Panc1 (cell line): ENCODE measurements at regions not wholly inside any gene's neighbourhood (a gene's known extent, or its start where the extent isn't known, plus 50 kb on each side); places are given as distances from the start of the nearest gene placed in this dataset.

Experiments used
- ATAC-seq: fragments of 200-7000 bp; cut with Tn5 transposase; 2 replicates; pipeline ENCODE4 v1.9.1; 2020; ENCODE audit warnings: mild to moderate bottlenecking, moderate library complexity
- BruUV-seq: library from RNA; stranded (reverse); fragments of 400-500 nt; replicated peaks from 2 replicates; lab custom pipeline; 2021; lab: Mats Ljungman, UMichigan
- CTCF ChIA-PET: fragments of 300-600 bp; sonication (Branson Sonifier 250); formaldehyde crosslinking; loops from one replicate; lab custom pipeline; 2022; ENCODE audit warnings: antibody characterized with exemption; lab: Charles Lee
- POLR2A ChIA-PET: fragments of 300-600 bp; sonication (Branson Sonifier 250); formaldehyde crosslinking; loops from one replicate; lab custom pipeline; 2022; ENCODE audit warnings: antibody characterized with exemption; lab: Charles Lee
- DNase-seq: peaks from one replicate; pipeline ENCODE4 v3.0.0-alpha.2; 2010; ENCODE audit warnings: low read depth, low spot score
- H3K27ac ChIP-seq: 2 replicates; pipeline ENCODE4 v1.5.1; 2011; ENCODE audit warnings: mild to moderate bottlenecking, low read length, inconsistent platforms
- H3K27me3 ChIP-seq: fragments of 200-500 bp; sonication (Bioruptor generic); 2 replicates; pipeline ENCODE4 v1.6.0; 2014; ENCODE audit warnings: low read length, inconsistent platforms; ENCODE audit not compliant: control insufficient read depth, insufficient read depth
- H3K36me3 ChIP-seq: fragments of 200-500 bp; sonication (Bioruptor generic); 2 replicates; pipeline ENCODE4 v1.5.1; 2014; ENCODE audit warnings: inconsistent platforms, mild to moderate bottlenecking, low read length, moderate library complexity; ENCODE audit not compliant: control insufficient read depth, insufficient read depth
- H3K4me1 ChIP-seq: 2 replicates; pipeline ENCODE4 v1.5.1; 2011; ENCODE audit warnings: inconsistent platforms, mild to moderate bottlenecking, low read length, moderate library complexity; ENCODE audit not compliant: control insufficient read depth, insufficient read depth
- H3K4me3 ChIP-seq, 2 experiments: 2 replicates each; pipeline ENCODE4 v1.5.1; 2011 to 2012; ENCODE audit warnings: low read depth in 2 of 2, low read length in 2 of 2, mild to moderate bottlenecking in 2 of 2, inconsistent platforms in 1 of 2, moderate library complexity in 1 of 2
- H3K9me3 ChIP-seq: fragments of 200-500 bp; sonication (Bioruptor generic); 2 replicates; pipeline ENCODE4 v1.5.1; 2014; ENCODE audit warnings: low read depth, mild to moderate bottlenecking, inconsistent platforms, low read length, moderate library complexity; ENCODE audit not compliant: control insufficient read depth, insufficient read depth
- CTCF ChIP-seq: fragments of 450-650 bp; IDR thresholded peaks from 2 replicates; pipeline ENCODE4 v1.5.1; 2017; ENCODE audit warnings: mild to moderate bottlenecking
- POLR2AphosphoS5 ChIP-seq: IDR thresholded peaks from 2 replicates; pipeline ENCODE4 v1.6.1; 2012; ENCODE audit warnings: mild to moderate bottlenecking, low read depth, low read length, moderate library complexity
- REST ChIP-seq, 2 experiments: IDR thresholded peaks; 2 replicates each; pipeline ENCODE4 v1.6.1; 2011 to 2012; ENCODE audit warnings: low read depth in 2 of 2, control low read depth in 1 of 2, low read length in 1 of 2, mild to moderate bottlenecking in 1 of 2, moderate library complexity in 1 of 2; ENCODE audit not compliant: insufficient read depth in 1 of 2
- SIN3A ChIP-seq: IDR thresholded peaks from 2 replicates; pipeline ENCODE4 v1.6.1; 2012; ENCODE audit warnings: low read depth, mild to moderate bottlenecking, low read length, moderate library complexity, borderline replicate concordance; ENCODE audit not compliant: insufficient read depth
- TCF7L2 ChIP-seq: IDR thresholded peaks from 2 replicates; pipeline ENCODE4 v1.6.1; 2011; ENCODE audit warnings: mild to moderate bottlenecking, low read depth, low read length, inconsistent platforms
- in situ Hi-C: cut with HindIII; loops from 2 replicates; pipeline ENCODE4 v1.10.0; 2016; ENCODE audit warnings: low sequenced_read_pairs, low pct_unique_long_range_greater_than_20kb
- intact Hi-C: fragments of 100-400 bp; cut with micrococcal nuclease; formaldehyde crosslinking; loops from one replicate; pipeline ENCODE4 v1.10.0; 2022; ENCODE audit not compliant: unreplicated experiment

- DNase-seq: no peak
- Histone ChIP-seq H3K4me1 (0 out of 2 replicates have a peak, but pooled peaks cover 6% of the 10 kb centered on the region), H3K36me3 (no peaks in the 10 kb centered on the region), H3K27me3 (no peaks in the 10 kb centered on the region), H3K4me3 (no peak overlapping the region), H3K27ac (no peak overlapping the region), H3K9me3 (no peaks in the 10 kb centered on the region)
- ChIA-PET CTCF (no interaction called here), POLR2A (no interaction called here)
- intact Hi-C loops: no loop called here
- in situ Hi-C loops: no loop called here
- BruUV-seq: no TSS peak
- no peak for ATAC-seq
- no peak for TF ChIP-seq SIN3A
- no peak for TF ChIP-seq POLR2AphosphoS5
- TF ChIP-seq TCF7L2: no peak
- TF ChIP-seq REST (IDR thresholded peaks at IDR 0.05; ENCODE audit: insufficient read depth in 1 of 2, low read depth in 2 of 2, low read length in 1 of 2): no peak
- no peak for TF ChIP-seq CTCF
Observed at GRCh38 chr22:25484521-25485315, 79.8 kb upstream of the GRK3 start.

GRCh38 chr22:25485626-25486545, 78.6 kb upstream of the GRK3 start:
- Histone ChIP-seq H3K4me3 (no peak overlapping the region), H3K27me3 (no peaks in the 10 kb centered on the region), H3K9me3 (no peaks in the 10 kb centered on the region), H3K4me1 (0 out of 2 replicates have a peak, but pooled peaks cover 6% of the 10 kb centered on the region), H3K27ac (no peak overlapping the region), H3K36me3 (no peaks in the 10 kb centered on the region)
- TF ChIP-seq TCF7L2 (no peak), SIN3A (no peak), POLR2AphosphoS5 (no peak), REST (IDR thresholded peaks at IDR 0.05; ENCODE audit: insufficient read depth in 1 of 2, low read depth in 2 of 2, low read length in 1 of 2) (no peak), CTCF (no peak)
- CTCF ChIA-PET: no interaction called here
- ATAC-seq: no peak
- POLR2A ChIA-PET: no interaction called here
- no peak for DNase-seq
- intact Hi-C loops (no loop called here), in situ Hi-C loops (no loop called here)
- BruUV-seq: no TSS peak
